Ectodermal cell (in vitro differentiated cells): ENCODE measurements at regions not wholly inside any gene's neighbourhood (a gene's known extent, or its start where the extent isn't known, plus 50 kb on each side); places are given as distances from the start of the nearest gene placed in this dataset.

Experiments
- H3K27ac ChIP-seq: 2 replicates; pipeline ENCODE4 v1.7.0; 2013; ENCODE audit warnings: mild to moderate bottlenecking, low read depth, low read length; ENCODE audit not compliant: insufficient read depth, poor library complexity, severe bottlenecking
- H3K27me3 ChIP-seq: 2 replicates; pipeline ENCODE4 v1.7.0; 2013; ENCODE audit warnings: mild to moderate bottlenecking, low read length; ENCODE audit not compliant: insufficient read depth, control insufficient read depth, poor library complexity, severe bottlenecking
- H3K36me3 ChIP-seq: one replicate; pipeline ENCODE4 v1.7.0; 2013; ENCODE audit warnings: low read length; ENCODE audit not compliant: control insufficient read depth, insufficient read depth
- H3K4me1 ChIP-seq: one replicate; pipeline ENCODE4 v1.7.0; 2013; ENCODE audit warnings: low read length; ENCODE audit not compliant: control insufficient read depth, insufficient read depth
- H3K4me3 ChIP-seq: 2 replicates; pipeline ENCODE4 v1.7.0; 2013; ENCODE audit warnings: low read depth, low read length, control low read depth; ENCODE audit not compliant: insufficient read depth
- H3K9me3 ChIP-seq: 2 replicates; pipeline ENCODE4 v1.7.0; 2013; ENCODE audit warnings: mild to moderate bottlenecking, low read length, moderate library complexity; ENCODE audit not compliant: control insufficient read depth
- WGBS, 2 experiments: methylation state at CpG; one replicate each; pipeline ENCODE4 v1.1.7; 2013; ENCODE audit warnings: missing lambda C conversion rate in 2 of 2; 5-methylcytosine and 5-hydroxymethylcytosine counted together

DNA sequence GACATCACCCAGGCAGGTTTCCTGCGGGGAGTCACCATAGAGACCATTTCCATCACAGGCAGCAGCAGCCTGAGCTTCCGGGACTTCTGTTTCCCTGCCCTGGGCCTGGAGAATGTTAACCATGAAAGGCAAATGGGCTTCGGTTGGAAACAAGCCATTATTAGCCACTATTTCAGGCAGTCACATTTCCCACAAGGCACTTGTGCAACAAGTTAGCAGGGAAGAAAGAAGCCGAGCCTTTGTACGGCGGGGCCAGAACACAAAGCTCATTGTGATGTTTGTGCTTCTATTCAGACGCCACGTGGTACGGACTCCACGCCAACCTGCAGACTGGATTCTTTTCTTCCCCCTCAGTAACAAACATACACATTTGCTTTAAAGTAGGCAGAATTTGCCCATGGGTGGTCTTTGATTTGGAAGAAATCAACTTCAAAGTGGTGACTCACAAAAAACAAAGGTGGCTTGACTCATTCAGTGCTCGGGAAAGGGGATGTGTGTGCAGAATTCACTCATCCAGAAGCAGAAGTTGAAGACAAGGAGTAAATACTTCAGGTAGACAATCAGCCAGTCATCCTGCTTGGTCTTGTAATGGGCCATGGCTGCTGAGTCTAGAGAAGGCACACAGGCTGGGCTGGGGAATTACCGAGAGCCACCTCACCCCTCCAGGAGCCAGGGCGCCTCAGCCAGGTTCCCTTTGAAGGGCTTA lies 154.2 kb upstream of the PRMT8 start:
- H3K9me3 ChIP-seq, result no peaks in the 10 kb centered on the region
- peaks cover 26% of the 10 kb centered on the region for H3K4me1 ChIP-seq
- no peaks in the 10 kb centered on the region for H3K36me3 ChIP-seq
- H3K27ac ChIP-seq, result peak overlapping the region; percentile 69
- 38 to 45% methylated on average over 13 of the region's 13 CpGs for WGBS, 2 experiments
- no peaks in the 10 kb centered on the region for H3K27me3 ChIP-seq
- H3K4me3 ChIP-seq, result no peak overlapping the region

DNA sequence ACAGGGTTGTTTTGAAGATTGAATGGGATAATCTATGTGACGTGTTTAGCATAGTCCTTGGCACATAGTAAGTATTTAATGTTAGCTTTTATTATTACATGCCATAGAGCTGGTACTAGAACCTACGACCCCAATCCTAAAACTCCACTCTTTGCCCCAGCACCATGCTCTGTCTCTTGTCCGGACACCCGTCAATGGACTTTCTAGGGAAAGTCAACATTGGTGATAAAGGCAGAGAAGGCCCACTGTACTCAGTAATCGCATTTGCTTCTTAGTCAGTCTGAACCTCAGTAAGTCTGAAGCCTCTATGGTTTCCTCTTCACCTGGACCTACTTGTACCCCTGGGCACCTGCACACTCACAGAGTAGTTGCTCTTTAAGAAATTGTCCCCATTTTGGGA lies 153.1 kb upstream of the PRMT8 start:
- Histone ChIP-seq H3K27me3 (no peaks in the 10 kb centered on the region), H3K9me3 (no peaks in the 10 kb centered on the region), H3K36me3 (no peaks in the 10 kb centered on the region), H3K4me3 (no peak overlapping the region), H3K4me1 (peaks cover 36% of the 10 kb centered on the region), H3K27ac (no peak overlapping the region)
- WGBS, 2 experiments, result 83 to 93% methylated on average over 4 to 5 of the region's 5 CpGs

DNA sequence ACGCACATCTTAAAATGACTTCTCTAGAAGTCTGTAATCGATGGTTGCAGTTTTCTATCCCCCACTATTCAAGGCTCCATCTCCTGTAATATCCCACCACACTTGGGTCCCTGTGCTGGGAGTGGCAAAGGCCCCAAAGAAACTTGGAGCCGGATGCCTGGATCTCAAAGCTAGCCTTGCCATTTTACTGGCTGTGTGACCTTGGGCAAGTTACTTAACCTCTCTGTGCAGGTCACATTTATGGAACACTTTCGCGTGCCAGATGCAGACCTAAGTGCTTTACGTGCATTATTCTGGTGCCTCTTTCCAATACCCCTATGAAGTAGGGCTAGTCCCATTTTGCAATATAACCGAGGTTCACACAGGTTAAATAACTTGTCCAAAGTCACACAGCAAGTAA lies 151.8 kb upstream of the PRMT8 start:
- no peaks in the 10 kb centered on the region for H3K36me3 ChIP-seq
- 94 to 95% methylated on average over 7 of the region's 7 CpGs for WGBS, 2 experiments
- H3K4me1 ChIP-seq, result peaks cover 28% of the 10 kb centered on the region

DNA sequence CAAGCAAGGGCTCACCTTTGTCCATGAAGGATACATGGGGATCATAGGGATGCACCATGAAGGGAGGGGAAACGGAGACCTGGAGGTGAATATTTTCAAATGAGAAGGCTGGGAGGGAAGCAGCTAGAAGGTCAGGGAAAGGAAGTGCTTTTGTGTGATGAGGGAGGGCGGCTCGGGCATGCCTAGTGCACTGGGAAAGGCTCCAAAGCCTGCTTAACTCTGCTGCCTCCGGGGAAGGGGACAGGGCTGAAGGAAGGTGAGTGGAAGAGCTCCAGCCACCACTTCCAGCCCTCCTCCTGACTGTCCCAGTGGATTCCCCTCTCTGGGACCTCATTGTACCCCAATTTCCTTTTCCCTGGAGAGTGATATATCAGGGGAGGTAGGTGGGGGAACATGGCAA lies 149.4 kb upstream of the PRMT8 start:
- Histone ChIP-seq H3K4me1 (peaks cover 24% of the 10 kb centered on the region), H3K27me3 (no peaks in the 10 kb centered on the region), H3K9me3 (no peaks in the 10 kb centered on the region), H3K4me3 (no peak overlapping the region), H3K36me3 (no peaks in the 10 kb centered on the region), H3K27ac (no peak overlapping the region)
- 57 to 66% methylated on average over 4 of the region's 4 CpGs for whole genome bisulfite sequencing, 2 experiments

More for the DNA sequence above, 151.8 kb upstream of the PRMT8 start:
- Histone ChIP-seq H3K4me3 (no peak overlapping the region), H3K27ac (no peak overlapping the region), H3K9me3 (no peaks in the 10 kb centered on the region), H3K27me3 (no peaks in the 10 kb centered on the region)

DNA sequence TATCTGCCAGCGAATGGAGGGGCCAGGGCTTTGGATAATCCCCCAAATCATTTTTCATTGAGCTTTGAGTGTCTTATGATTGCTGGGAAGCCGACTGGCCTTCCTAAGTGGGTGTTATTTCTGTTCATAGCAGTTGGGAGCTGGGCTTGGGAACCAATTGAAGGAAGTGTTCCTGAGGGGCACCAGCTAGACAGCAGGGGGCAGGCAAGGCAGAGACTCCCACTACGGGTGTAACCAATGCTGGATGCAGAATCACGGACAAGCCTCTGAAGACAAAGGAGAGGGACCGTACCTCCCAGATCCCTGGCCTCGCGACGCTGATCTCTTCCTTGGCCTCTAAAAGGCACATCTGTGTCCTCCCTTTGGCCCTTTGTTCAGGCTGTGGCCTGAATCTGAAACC lies 149.0 kb upstream of the PRMT8 start:
- WGBS, 2 experiments, result 34 to 36% methylated on average over 8 of the region's 8 CpGs
- no peak overlapping the region for H3K27ac ChIP-seq

DNA sequence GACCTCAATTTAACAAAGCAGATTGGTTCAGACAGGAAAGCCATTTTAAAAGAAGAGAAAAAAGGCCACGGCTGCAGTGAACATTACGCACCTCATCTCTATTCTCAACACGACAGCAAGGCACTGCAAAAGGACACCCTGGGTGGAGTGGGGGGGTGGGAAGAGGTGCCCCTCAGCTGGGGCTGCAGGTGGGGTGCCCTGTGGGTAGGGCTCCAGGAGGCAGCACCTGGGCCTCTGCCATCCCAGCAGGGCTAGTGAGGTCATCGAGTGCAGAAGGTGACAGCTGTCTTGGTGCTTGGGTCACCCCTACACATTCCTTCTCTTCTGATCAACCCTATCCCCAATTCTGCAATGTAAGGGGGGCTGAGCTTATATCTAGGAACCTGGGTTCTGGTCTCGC lies 142.9 kb upstream of the PRMT8 start:
- Histone ChIP-seq H3K27ac (no peak overlapping the region), H3K9me3 (no peaks in the 10 kb centered on the region), H3K27me3 (no peaks in the 10 kb centered on the region), H3K4me1 (peaks cover 4% of the 10 kb centered on the region), H3K36me3 (no peaks in the 10 kb centered on the region), H3K4me3 (no peak overlapping the region)
- 91 to 98% methylated on average over 5 of the region's 5 CpGs for WGBS, 2 experiments

More for the DNA sequence above, 149.0 kb upstream of the PRMT8 start:
- H3K9me3 ChIP-seq, result no peaks in the 10 kb centered on the region
- H3K4me3 ChIP-seq, result no peak overlapping the region
- H3K4me1 ChIP-seq, result peaks cover 19% of the 10 kb centered on the region
- H3K36me3 ChIP-seq, result no peaks in the 10 kb centered on the region
- no peaks in the 10 kb centered on the region for H3K27me3 ChIP-seq

DNA sequence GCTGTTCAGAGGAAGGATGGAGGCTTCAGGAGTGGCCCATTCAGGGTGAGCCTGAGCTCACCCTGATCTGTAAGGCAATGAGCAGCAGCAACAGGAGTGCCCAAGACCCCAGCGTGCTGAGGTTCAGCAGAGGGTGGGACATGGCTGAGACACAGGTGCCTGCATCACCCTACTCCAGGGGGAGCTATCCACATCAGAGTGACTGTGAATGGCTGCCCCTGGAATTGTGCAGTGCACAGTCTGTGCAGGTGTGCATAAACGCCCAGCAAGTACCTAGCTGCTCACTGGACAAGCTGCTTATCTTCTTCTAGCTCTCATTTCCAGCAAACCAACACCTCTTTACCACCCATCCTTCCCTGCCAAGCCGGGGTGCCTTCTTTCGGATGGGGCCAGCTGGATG lies 140.6 kb upstream of the PRMT8 start:
- H3K4me1 ChIP-seq, result no peaks in the 10 kb centered on the region
- H3K4me3 ChIP-seq, result no peak overlapping the region
- no peaks in the 10 kb centered on the region for H3K27me3 ChIP-seq
- WGBS, 2 experiments, result 87 to 92% methylated on average over 4 of the region's 4 CpGs
- H3K9me3 ChIP-seq, result no peaks in the 10 kb centered on the region
- no peak overlapping the region for H3K27ac ChIP-seq
- no peaks in the 10 kb centered on the region for H3K36me3 ChIP-seq

DNA sequence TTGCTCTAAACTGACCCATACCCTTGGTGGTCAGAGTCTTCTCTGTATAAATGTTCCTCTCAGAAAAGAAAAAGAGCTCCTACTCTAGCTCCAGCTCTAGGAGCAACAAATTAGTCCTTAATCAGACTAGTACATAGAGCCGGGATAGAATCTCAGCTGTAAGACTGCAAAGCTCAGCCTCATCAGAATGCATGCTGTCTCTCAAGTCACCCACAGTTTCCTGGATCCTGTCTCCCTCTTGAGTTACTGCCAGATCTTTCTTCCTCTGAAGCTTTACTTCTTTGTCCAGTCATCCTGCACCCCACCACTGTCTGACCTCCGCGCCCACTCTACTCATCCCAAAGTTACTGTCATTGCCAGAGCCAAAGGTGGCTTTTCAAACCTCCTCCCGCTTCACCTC lies 139.3 kb upstream of the PRMT8 start:
- Histone ChIP-seq H3K9me3 (no peaks in the 10 kb centered on the region), H3K36me3 (no peaks in the 10 kb centered on the region), H3K27me3 (no peaks in the 10 kb centered on the region), H3K27ac (no peak overlapping the region), H3K4me3 (no peak overlapping the region), H3K4me1 (no peaks in the 10 kb centered on the region)
- 93 to 95% methylated on average over 3 of the region's 4 CpGs for WGBS, 2 experiments

DNA sequence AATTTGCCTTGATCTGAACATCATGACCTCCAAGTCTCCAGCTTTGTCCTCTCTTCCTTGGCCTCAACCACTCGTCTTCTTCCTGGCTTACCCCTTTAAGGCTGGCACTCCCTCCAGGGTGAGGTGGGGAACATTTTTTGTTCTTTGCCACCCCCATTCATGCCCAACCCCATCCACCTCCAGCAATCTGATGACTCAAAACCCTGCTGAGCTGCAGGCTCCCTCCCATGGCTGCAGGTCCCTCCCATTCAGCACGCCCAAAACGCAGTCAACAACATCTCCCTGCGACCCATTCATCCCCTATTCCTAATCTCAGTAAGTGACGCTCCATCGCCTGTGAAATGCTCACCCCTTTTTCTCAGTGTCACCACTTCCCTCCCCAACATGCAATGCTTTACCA lies 138.8 kb upstream of the PRMT8 start:
- no peak overlapping the region for H3K27ac ChIP-seq
- no peaks in the 10 kb centered on the region for H3K27me3 ChIP-seq
- WGBS, 2 experiments, result 85 to 89% methylated on average over 6 of the region's 6 CpGs

DNA sequence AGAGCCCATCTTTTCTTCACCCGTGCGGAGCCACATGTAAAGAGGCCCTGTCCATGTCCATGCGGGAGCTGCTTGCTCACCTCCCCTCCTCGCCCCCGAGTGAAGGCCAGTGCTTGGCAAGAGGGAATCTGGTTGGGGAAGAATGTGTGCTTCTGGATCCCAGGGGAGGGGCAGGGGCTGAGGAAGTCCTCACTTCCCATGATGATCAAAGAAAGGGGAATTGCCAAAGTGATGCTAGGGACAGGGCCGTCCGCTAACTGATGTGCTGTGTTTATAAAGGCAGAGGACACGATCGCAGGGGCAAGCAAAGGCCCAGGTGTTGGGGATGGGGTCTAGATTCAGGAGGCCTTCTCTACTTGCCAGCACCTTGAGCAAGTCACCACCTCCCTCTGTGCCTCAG lies 137.4 kb upstream of the PRMT8 start:
- no peaks in the 10 kb centered on the region for H3K4me1 ChIP-seq
- H3K27me3 ChIP-seq, result no peaks in the 10 kb centered on the region
- WGBS, 2 experiments, result 96 to 98% methylated on average over 9 of the region's 9 CpGs
- no peak overlapping the region for H3K27ac ChIP-seq
- no peak overlapping the region for H3K4me3 ChIP-seq
- no peaks in the 10 kb centered on the region for H3K9me3 ChIP-seq
- no peaks in the 10 kb centered on the region for H3K36me3 ChIP-seq

More for the DNA sequence above, 138.8 kb upstream of the PRMT8 start:
- Histone ChIP-seq H3K4me1 (no peaks in the 10 kb centered on the region), H3K4me3 (no peak overlapping the region), H3K9me3 (no peaks in the 10 kb centered on the region), H3K36me3 (no peaks in the 10 kb centered on the region)

DNA sequence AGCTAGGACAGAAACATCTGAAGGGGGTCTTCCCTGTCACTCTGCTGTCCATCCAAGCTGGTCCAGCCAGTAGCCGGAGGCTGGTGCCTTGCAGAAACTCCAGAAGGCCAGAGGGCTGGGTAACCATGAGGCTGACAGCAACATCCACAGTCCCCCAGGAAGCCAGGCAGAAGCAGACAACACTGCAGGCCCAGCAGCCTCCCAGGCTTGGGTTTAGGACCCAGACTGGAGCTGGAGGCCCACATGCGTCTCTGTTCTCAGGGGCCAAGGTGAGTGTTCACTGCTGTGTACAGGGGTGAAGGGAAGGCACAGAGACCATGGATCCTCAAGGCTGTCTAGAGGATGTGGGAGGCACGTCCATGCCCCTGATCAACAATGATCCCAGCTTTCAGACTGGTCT lies 136.4 kb upstream of the PRMT8 start:
- 94 to 95% methylated on average over 3 of the region's 3 CpGs for WGBS, 2 experiments
- H3K4me1 ChIP-seq, result no peaks in the 10 kb centered on the region
- no peaks in the 10 kb centered on the region for H3K27me3 ChIP-seq
- no peaks in the 10 kb centered on the region for H3K36me3 ChIP-seq
- H3K4me3 ChIP-seq, result no peak overlapping the region
- no peak overlapping the region for H3K27ac ChIP-seq
- no peaks in the 10 kb centered on the region for H3K9me3 ChIP-seq
